ENCODE measurements at regions not wholly inside any gene's neighbourhood (a gene's known extent, or its start where the extent isn't known, plus 50 kb on each side); places are given as distances from the start of the nearest gene placed in this dataset.

GRCh38 chr3:178291574-178292370 lies 244.5 kb upstream of the KCNMB2 start:
- FAIRE-seq, result no peak
- Histone ChIP-seq H2AFZ (ENCODE audit: low read length) (no peak overlapping the region), H3K23me2 (ENCODE audit: low read depth, low read length) (no peaks in the 10 kb centered on the region), H4K20me1 (replicated peaks in 1 of 2; ENCODE audit: control insufficient read depth in 1 of 2, insufficient read depth in 2 of 2, low read length in 2 of 2) (no peaks in the 10 kb centered on the region), H3K27me3 (replicated peaks in 1 of 4; ENCODE audit: control insufficient read depth in 3 of 4, extremely low read depth in 1 of 4, insufficient read depth in 3 of 4, low read length in 3 of 4) (no peaks in the 10 kb centered on the region), H3K56ac (replicated peaks; ENCODE audit: insufficient read length, low read depth, low read length) (no peak overlapping the region), H3K27ac (ENCODE audit: low read depth, low read length) (no peak overlapping the region), H3K23ac (ENCODE audit: insufficient read length) (no peak overlapping the region), H3K18ac (ENCODE audit: extremely low read depth, low read length) (no peak overlapping the region), H3K4ac (replicated peaks; ENCODE audit: insufficient read length, low read depth, low read length) (no peak overlapping the region), H4K5ac (ENCODE audit: insufficient read length, low read depth, low read length) (no peak overlapping the region), H2BK12ac (ENCODE audit: low read depth, low read length) (no peak overlapping the region), H3K4me2 (ENCODE audit: insufficient read depth in 1 of 2, low read depth in 2 of 2, low read length in 2 of 2) (no peak overlapping the region), H2BK20ac (ENCODE audit: low read length) (no peak overlapping the region), H2BK15ac (ENCODE audit: low read length) (no peak overlapping the region), H3K79me1 (ENCODE audit: low read depth, low read length) (no peaks in the 10 kb centered on the region), H4K8ac (ENCODE audit: extremely low read depth, insufficient read depth, low read length) (no peak overlapping the region), H4K91ac (replicated peaks; ENCODE audit: insufficient read length, low read length) (no peak overlapping the region), H3K14ac (ENCODE audit: insufficient read length) (no peak overlapping the region), H3K9ac (replicated peaks in 1 of 4; ENCODE audit: extremely low read depth in 1 of 4, low read depth in 3 of 4, low read length in 3 of 4) (no peak overlapping the region), H3K9me3 (ENCODE audit: insufficient read depth in 2 of 2, low read depth in 1 of 2, low read length in 1 of 2) (0 out of 4 replicates have a peak, but pooled peaks cover 0 to 5% of the 10 kb centered on the region in 2 experiments), H2BK5ac (ENCODE audit: low read depth, low read length) (no peak overlapping the region), H3K4me1 (replicated peaks in 1 of 4; ENCODE audit: control insufficient read depth in 3 of 4, insufficient read depth in 4 of 4, low read length in 3 of 4) (no peaks in the 10 kb centered on the region), H3K4me3 (ENCODE audit: extremely low read depth in 1 of 4, insufficient read depth in 2 of 4, low read depth in 3 of 4, low read length in 4 of 4) (no peak overlapping the region), H2BK120ac (replicated peaks; ENCODE audit: low read depth, low read length) (no peak overlapping the region), H3K79me2 (ENCODE audit: control insufficient read depth in 1 of 2, insufficient read depth in 2 of 2, low read length in 2 of 2) (no peaks in the 10 kb centered on the region), H3K36me3 (ENCODE audit: control insufficient read depth in 2 of 4, insufficient read depth in 4 of 4, low read length in 3 of 4) (no peaks in the 10 kb centered on the region), H2AK5ac (ENCODE audit: low read depth, low read length) (no peak overlapping the region)
- POLR2A ChIA-PET (ENCODE audit: partially characterized antibody), result no interaction called here
- 83% methylated on average over 7 of the region's 7 CpGs; no CpG with 5 or more reads in 1 of the 2 experiments for WGBS, 2 experiments (ENCODE audit: extremely low coverage in 1 of 2, insufficient coverage in 1 of 2, insufficient read length in 1 of 2, insufficient replicate concordance in 2 of 2, low coverage in 1 of 2, low lambda C conversion rate in 2 of 2, missing lambda C conversion rate in 1 of 2)
- CTCF ChIA-PET (ENCODE audit: partially characterized antibody), result no interaction called here
- no peak for DNase-seq (ENCODE audit: low read depth in 1 of 2, low spot score in 2 of 2)
- TF ChIP-seq SIN3A (conservative IDR thresholded peaks at IDR 0.05 in 1 of 2, IDR thresholded peaks at IDR 0.05 in 1 of 2; ENCODE audit: low read depth in 1 of 2, low read length in 2 of 2), result no peak
- no peak for TF ChIP-seq ATF3 (IDR thresholded peaks at IDR 0.05; ENCODE audit: insufficient read depth, low read depth, low read length)
- no peak for TF ChIP-seq CTBP2 (IDR thresholded peaks at IDR 0.05; ENCODE audit: borderline replicate concordance, insufficient read depth, insufficient read length, low read length)
- TF ChIP-seq PHF8 (conservative IDR thresholded peaks at IDR 0.05; ENCODE audit: low read depth, low read length), result no peak
- TF ChIP-seq SRF (IDR thresholded peaks at IDR 0.05; ENCODE audit: low read depth, low read length), result no peak
- TF ChIP-seq SIX5 (IDR thresholded peaks at IDR 0.05; ENCODE audit: low read depth, low read length), result no peak
